Activated T-helper 9 cell treated with anti-CD3 and anti-CD28 coated beads, Interleukin-2, amount 50 U/mL, for 16 hours (primary cell): ENCODE measurements at regions not wholly inside any gene's neighbourhood (a gene's known extent, or its start where the extent isn't known, plus 50 kb on each side); places are given as distances from the start of the nearest gene placed in this dataset.

Source experiments
- DNase-seq: peaks from one replicate; pipeline ENCODE4 v3.0.0-alpha.2; 2020; ENCODE audit warnings: low read depth

DNA sequence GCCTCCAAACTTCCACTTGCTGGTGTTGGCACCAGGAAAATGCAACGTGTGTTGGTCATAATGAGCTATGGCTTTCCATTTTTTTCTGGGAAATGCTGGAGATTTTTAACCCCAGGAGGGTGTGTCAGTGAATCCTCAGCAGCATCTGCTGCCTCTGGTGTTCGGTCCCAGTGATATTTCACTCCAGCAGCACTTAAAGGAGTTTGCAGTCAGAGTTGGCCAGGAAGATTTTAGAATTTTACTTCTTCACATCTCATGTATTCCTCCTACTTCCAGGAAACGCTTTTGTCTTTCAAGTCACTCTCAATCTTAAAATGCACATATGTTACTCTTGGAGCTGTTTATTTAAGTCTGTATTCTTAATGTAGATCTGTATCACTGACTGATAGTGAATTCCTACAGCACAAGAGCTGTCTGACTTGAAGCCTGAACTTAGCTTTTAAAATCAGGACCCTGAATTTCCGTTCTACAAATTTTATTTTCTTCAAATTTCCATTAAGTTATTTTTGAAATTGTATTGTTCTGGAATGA is 903.4 kb upstream of the SLC10A2 start:
- DNase-seq, result no peak

DNA sequence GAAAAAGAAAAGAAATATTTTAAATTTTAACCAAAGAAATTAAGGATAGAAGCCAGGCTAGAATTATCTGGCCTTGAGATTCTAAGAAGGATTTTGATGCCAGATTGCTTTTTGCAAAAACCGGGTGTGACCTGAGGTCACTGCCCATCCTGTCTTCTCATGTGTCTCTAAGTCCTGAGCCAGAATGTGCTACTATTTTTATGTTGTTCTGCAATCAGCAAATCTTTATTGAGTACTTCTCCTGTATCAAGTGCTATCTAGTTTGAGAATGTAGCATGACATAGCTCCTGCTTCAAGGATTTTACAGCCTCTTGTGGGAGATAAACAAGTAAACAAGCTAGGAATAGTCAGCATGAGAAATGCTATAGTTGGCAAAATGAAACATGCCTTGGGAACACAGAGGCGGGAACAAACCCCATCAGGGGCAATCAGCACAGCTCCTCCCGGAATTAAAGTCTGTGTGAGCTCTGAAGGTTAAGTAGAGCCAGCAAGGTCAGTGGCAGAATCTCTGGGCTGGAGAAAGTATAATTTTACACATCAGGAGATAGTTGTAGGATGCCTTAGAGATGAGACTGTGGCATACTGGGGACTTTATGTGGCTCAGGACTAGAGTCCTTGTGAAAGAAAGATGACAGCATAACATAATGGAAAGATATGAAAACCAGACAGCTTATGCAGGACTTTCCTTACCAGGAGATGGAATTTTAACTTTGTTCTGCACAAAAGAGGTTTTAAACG is 899.5 kb upstream of the SLC10A2 start:
- no peak for DNase-seq

DNA sequence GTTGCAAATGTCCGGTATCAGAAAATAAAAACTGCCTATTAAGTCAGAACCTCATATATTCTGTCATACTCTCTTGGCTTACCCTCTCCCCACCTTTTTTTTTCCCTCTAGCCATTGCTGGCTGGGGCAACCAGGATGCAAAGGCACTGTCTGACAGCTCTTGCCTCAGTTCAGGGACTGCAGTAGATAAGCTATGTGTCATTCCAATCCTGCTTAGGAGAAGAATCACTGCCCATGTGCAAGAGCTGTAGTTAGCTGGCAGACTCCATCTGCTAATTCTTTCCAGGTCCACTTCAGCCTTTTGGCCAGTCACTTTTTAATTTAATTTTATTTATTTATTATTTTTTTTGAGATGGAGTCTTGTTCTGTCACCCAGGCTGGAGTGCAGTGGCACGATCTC is 895.6 kb upstream of the SLC10A2 start:
- DNase-seq, result no peak

DNA sequence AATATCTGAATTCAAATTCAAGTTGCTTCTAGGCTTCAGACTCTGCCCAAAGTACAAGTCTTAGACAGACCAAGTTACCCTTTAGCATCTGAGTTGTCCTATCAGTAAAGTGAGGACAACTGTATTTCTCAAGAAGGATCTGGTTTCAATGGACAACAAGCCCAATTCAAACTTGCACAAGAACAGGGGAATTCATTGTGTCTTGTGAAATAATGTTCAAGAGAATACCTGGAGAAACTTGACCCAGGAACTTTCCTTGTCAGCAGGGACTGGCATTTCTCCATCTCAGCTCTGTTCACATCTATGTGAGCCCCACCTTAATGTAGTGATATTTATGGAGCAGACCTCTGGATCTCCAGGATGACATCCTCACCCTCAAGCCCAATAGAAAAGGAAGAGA is 894.9 kb upstream of the SLC10A2 start:
- DNase-seq, result no peak

DNA sequence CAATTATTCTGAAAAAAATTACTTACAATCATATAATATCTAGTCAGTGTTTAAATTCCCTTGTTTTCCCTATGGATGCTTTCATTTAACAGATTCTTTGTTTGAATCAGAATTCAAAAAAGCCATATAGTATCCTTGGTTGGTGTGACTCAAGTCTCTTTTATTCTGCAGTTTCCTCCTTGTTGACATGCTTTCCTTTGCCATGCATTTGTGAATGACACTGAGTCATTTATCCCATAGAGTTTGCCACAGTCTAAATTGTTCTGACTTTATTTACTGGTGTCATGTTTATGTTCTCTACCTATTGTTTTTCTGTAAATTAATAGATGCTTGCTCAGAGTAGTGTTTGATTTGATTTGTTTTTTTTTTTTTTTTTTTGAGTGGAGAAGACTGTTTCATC is 893.8 kb upstream of the SLC10A2 start:
- no peak for DNase-seq

DNA sequence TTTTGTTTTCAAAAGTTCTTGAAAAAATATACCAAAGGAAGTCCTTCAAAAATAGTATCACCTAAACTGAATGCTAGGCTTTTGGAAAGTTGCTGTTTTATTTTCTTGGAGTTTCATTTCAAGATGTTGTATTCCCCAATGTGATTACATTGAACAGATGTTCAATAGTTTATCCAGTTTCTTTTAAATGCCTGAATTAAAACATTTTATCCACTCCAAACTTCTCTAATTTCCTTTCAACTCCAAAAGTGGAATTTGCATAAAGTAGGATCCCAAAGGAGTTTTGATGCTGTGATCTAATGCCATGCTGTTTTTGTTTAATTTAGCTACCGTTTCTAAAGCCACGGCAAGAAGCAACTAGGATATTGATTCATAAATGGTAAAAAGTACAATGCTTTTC is 892.5 kb upstream of the SLC10A2 start:
- DNase-seq, result no peak

DNA sequence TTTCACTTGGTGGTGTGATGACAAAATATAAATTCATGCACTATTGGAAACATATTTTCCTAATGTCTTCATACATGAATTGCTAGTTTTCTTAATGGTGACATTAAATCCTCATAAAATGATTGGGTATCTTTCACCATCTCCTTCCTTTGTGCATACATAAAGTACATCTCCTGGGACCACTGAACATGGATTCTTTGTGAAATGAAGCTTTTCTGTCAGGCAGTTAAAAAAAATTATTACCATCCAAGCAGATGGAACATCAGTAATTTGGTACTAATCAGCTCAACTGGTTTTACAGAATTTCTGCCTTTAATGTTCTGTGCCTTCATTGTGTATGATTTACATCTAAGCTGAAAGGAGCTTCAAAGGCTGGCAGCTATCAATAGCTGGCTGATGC is 891.7 kb upstream of the SLC10A2 start:
- no peak for DNase-seq

DNA sequence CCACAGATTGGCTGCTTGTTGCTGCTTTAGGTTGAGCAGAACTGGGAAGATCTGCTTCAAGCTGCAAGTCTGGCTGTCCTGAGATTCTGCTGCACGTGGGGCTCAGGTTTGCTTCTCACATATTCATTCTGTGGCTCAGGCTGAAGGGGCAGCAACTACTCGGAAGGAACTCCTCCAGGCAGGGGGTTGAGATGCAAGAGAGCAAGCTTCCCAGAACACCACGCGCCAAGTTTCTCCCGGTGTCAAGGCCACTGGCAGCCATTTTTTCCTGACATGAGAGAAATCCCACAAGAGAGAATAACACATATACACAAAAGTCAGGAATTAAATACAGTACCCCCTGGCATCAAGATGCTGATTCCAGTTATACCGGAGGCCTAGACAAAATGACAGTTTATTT is 887.6 kb upstream of the SLC10A2 start:
- DNase-seq, result no peak

DNA sequence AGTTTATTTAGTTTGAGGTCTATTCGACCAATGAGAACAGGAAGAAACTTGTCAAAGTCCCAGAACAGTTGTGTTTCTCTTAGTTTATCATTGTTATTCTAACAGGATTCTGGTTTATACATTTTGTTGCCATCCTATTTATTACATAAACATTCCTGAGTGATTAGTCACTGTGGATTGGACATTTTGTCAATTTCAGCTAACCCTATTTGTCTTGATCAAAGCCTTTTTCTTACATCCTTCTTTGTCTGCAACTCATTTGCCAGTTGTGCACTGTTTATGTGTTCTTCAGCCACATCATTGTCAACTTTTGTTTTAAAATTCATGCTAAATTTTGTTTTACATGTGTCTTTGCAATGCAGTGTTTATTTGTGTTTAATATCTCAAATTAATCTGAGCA is 886.0 kb upstream of the SLC10A2 start:
- DNase-seq, result no peak

DNA sequence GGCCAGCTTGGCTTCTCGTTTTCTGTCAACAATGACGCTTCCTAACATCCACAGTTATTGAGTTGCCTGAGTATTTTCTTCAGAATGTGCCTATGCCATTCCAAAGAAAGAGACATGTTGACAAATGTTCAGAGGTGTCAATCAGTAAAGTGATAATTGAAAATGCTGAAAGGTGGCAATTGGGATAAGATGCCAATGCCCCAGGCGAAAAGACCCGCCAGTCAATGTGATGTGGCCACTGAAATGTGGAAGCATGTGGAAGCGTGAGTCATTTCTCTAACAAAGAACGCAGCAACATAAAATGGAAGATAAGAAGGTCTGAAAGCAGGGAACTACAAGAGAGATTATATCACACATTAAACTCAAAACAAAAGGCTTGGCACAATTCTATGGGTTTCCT is 882.2 kb upstream of the SLC10A2 start:
- DNase-seq, result no peak

DNA sequence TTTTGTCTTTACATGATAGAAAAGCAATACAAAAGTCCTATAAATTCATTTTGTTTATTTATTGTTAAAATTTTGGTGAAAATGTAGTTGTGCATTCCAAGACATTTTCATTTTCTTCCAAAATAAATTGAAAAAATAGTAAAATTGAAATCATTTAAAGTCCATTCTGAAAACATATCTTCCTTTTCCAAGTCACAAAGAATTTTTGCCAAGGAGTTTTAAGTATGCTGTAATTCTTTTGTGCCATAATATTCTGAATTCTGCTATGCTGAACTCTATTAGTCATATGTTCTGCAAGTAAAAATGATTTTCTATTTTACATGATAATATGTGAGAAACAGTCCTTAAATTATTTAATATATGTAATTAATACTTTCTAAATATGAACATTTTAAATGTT is 879.6 kb upstream of the SLC10A2 start:
- DNase-seq, result no peak

DNA sequence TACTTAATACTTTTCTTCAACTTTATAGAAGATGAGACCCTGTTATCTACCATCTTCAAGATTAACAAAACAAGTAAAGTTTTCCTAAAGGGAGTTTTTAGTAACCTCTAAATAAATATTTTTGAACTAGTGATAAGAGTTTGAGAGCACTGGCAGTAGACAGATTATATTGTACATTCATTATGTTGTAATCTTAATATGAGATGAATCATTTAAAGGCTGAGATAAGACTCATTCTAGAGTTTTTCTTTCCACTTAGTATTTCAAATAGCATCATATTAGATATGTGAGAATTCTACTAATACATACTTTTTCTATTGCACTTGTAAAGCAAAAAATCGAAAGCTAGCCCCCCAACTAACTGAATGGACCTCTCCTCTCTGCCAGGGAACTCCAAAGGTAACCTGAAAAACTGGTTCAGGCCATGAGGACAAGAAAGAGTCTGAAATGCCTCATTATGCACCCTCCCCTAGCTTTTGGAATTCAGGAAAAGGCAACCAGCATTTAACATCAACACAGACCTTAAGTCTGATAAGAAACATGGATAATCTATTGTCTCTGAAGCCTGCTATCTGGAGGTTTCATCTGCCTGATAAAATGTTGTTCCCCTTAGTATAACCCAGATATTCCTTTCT is 875.4 kb upstream of the SLC10A2 start:
- DNase-seq, result no peak

DNA sequence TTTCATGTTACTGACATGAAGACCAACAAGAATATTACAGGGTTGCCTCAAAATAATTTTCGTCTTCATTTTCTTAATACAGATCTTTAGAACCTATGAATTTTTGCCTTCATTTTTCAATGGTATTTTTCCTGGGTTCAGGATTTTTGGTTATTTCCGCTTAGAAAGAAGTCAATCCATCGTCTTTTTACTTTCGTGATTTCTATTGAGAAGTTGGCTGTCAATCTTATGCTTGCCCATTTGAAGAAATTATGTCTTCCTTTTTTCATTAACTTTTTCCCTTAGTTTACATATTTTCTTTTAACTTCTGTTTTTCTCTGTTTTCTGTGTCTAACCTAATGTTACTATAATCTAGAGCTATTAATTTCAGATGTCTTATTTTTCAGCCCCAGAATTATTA is 868.9 kb upstream of the SLC10A2 start:
- DNase-seq, result no peak

DNA sequence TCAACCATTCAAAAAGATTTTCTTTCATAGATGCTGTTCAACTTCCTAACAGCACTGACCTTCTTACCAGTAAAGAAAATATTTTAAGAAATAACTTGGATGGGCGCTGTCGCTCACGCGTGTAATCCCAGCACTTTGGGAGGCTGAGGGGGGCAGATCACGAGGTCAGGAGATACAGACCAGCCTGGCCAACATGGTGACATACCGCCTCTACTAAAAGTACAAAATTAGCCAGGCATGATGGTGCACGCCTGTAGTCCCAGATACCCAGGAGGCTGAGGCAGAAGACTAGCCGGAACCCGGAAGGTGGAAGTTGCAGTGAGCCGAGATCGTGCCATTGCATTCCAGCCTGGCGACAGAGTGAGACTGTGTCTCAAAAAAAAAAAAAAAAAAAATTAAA is 865.7 kb upstream of the SLC10A2 start:
- no peak for DNase-seq

DNA sequence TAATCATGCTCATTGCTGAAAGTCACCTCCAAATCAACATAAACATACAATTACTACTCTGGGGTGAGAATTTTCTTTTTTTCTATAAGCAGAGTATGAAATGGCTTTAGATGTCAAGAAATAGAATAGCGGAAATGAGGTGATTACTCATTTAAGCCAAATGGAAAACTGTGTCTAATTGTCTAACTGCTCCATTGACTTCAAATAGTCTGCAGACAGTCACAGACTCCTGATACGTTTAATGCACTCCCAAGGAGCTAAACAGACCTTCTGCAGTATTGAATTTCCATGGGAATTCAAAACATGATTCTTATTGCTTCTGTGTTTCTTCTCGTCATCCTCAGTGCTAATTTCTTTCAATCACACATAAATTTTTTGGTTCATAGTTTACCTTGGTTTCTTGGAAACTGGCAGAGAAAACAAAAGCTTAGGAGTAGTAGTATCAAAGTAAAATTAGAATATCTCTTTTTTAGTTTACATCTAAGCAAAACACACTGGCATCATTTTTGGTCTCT is 865.2 kb upstream of the SLC10A2 start:
- no peak for DNase-seq

DNA sequence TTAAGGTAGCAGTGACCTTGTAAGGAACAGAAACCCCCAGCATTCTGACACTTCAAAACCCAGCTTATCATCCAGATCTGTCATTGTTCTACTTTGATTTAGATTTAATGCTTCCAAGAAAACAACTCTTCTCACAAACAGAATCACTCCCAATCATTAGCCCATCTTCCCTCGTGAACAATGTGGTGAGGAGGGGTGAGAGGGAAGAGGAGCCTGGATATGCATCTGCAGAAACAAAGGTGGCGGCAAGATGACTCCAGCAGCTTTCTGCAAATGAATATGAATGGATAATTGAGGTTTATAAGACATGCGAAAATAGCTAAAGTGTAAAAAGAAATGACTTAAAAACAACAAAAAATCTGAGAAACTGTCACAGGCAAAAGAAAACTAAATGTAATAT is 859.9 kb upstream of the SLC10A2 start:
- DNase-seq, result no peak

DNA sequence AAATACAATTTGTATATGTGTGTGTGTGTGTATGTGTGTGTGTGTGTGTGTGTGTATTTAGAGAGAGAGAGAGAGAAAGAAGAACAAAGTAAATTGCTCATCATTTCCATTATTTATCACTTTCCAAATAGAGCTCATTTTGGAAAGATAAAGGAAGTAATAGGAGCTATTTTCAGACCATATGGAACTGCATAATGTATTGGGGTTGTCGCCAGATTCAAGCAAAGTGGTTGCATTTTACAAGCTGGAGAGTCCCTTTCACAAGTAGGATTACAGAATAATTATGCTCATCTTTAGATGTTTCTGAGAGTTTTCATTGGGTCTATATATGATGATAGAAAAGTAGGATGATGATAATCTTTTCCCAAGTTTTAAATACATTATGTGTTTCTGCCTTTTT is 842.7 kb upstream of the SLC10A2 start:
- no peak for DNase-seq

DNA sequence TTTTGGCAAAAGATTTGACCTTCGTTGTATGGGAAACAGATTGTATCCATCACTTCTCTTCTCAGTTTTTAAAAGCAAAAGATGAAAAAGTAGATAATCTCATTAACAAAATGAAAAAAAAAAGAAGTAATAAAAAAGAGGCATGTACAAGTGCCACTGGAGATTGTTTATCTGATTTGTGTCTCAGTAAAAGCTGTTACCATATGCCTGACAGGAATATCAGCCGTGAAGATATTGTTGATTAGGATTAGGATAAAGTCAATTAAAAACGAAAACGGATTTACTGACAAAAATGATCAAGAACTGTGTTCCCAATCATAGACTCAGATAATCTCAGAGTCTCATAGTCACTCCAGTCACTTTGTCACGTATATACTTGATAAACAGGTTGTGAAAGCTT is 842.1 kb upstream of the SLC10A2 start:
- no peak for DNase-seq

DNA sequence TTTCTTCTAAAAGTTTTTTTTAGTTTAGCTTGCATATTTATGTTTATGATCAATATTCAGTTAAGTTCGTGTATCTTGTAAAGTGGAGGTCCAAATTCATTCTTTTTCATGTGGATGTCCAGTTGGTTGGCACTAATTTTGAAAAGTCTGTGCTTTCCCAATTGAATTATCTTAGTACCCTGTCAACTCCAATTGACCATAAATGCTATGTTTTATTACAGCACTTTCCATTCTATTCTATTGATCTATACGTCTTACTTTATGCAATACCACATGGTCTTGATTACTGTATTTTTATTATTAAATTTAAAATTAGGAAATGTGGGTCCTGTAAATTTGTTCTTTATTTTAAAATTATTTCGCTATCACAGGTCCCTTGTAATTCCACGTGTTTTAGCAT is 837.6 kb upstream of the SLC10A2 start:
- no peak for DNase-seq

DNA sequence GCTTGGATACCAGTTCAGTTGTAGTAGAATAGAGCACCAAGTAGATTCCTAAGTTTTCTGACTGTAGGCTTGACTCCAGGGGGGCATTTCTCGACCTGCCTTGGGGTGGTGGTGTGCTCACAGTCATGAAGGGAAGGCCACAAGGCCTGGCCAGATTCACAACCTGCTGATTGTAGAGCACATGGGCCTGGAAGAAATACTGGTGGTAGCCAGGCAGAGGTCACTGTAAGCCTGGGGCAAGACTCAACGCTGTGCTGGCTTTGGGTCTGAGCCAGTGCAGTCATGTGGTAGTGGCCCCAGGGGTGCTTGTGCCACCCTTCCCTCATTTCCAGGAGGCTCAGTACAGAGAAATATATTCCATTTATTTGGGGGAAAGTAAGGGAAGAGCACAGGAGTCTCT is 832.3 kb upstream of the SLC10A2 start:
- DNase-seq, result no peak

DNA sequence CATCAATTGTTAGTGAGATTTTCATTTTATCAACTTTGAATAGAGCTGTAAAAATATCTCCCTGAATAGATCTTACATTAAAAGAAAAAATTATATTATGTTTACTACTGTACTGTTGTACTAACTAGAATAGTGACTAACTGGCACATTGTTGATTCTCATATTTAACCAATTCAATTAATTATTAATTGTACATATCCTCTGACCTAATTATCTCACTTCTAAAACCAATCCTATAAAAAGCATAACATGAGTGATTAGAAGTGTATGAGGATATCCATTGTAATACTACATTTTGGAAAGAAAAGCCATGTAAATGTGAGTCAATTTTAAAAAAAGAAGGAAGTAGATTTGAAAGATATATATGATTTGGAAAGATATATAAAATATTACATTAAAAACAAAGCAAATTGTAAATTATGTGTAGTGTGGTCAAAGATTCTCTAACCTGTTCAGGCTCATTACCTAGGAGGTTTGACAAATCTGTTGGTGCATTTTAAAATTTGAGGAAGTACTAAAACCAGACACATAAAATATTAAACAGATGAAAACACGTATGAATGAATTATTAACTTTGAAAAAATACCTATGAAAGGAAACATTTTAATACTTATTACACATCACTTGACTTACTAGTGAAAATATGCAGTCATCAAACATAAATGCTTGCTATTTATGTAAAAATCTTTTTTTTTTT is 829.8 kb upstream of the SLC10A2 start:
- DNase-seq, result no peak

DNA sequence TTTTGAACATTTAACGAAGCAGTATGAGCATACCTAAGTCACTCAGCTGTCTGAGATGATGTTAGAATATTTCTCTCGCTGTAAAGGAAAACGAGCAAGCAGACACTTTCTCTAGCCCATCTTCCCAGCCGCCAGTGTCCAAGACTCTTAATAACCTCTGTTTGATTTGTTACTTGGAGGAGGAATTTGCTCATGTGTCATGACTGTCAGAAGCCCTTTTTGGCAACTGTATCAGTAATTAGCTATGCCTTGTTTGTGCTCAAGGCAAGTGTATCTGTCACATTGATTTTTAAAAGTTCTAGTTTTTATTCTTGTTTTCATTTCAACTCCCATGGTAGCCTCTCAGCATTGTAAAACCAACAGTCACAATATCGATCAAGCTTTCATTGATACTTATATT is 828.4 kb upstream of the SLC10A2 start:
- DNase-seq, result no peak

DNA sequence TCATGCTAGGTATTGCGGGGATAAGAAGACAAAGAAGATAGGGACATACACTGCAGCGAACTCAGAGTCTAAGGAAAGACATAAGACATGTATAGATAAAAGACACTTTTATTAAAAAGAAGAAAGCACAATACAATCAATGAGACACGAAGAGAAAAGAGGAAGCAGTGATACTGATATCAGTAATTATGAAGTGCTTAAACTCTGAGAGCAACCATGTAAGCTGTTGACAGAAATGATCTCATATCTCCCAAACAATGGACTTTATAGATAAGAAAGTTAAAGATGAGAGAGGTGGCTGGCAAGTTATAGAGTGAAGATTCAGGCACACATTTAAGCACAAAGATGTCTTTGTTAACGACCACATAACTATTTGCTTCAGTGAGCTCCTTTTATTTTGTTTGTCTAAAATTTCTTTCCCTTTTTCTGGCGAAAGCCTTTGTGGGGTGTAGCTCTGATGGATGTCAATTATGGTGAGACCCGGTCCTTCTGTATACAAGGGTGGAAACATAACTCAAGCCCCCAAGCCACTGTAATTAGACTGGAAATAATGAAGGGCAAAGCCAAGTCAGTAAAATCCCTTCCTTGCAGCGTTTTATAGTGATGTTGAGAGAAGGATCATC is 818.0 kb upstream of the SLC10A2 start:
- DNase-seq, result no peak
